ENCODE measurements at regions not wholly inside any gene's neighbourhood (a gene's known extent, or its start where the extent isn't known, plus 50 kb on each side); places are given as distances from the start of the nearest gene placed in this dataset.

- Mint-ChIP-seq H3K27ac (no peak overlapping the region), H3K9me3 (no peaks in the 10 kb centered on the region), H3K4me3 (no peak overlapping the region), H3K36me3 (no peaks in the 10 kb centered on the region), H3K4me1 (peaks cover 33% of the 10 kb centered on the region), H3K27me3 (ENCODE audit: low read depth) (no peaks in the 10 kb centered on the region)
- POLR2A ChIA-PET, result interaction anchor here (0.6 kb wide), 1 partner anchor 512 kb away, joined by 3 read pairs; no protein-coding TSS in a partner anchor
- TF ChIP-seq ZNF425 (CRISPR knock-in tag; conservative IDR thresholded peaks at IDR 0.05), result no peak
- no peak for TF ChIP-seq ARID4B (CRISPR knock-in tag; IDR thresholded peaks at IDR 0.05; ENCODE audit: borderline replicate concordance)
- no peak for TF ChIP-seq USF2 (CRISPR knock-in tag; IDR thresholded peaks at IDR 0.05)
- TF ChIP-seq ZNF396 (CRISPR knock-in tag; IDR thresholded peaks at IDR 0.05; ENCODE audit: borderline replicate concordance), result no peak
- TF ChIP-seq ZNF263 (CRISPR knock-in tag; IDR thresholded peaks at IDR 0.05; ENCODE audit: low read depth), result no peak
- TF ChIP-seq AR (CRISPR knock-in tag; IDR thresholded peaks at IDR 0.05), result no peak
- no peak for TF ChIP-seq ESRRA (CRISPR knock-in tag; IDR thresholded peaks at IDR 0.05; ENCODE audit: borderline replicate concordance)
- TF ChIP-seq RELA (CRISPR knock-in tag; IDR thresholded peaks at IDR 0.05; ENCODE audit: borderline replicate concordance), result no peak
- TF ChIP-seq CREB1 (CRISPR knock-in tag; IDR thresholded peaks at IDR 0.05), result no peak
- TF ChIP-seq ZNF121 (CRISPR knock-in tag; IDR thresholded peaks at IDR 0.05), result no peak
- no peak for TF ChIP-seq GTF2I (CRISPR knock-in tag; conservative IDR thresholded peaks at IDR 0.05)
- TF ChIP-seq E2F1 (CRISPR knock-in tag; IDR thresholded peaks at IDR 0.05), result no peak
- no peak for TF ChIP-seq CDX4 (CRISPR knock-in tag; IDR thresholded peaks at IDR 0.05; ENCODE audit: borderline replicate concordance)
- CTCF ChIA-PET, result no interaction called here
- no peak for DNase-seq (ENCODE audit: low spot score)
- ATAC-seq, result peak; percentile 78
These were observed 696.6 kb upstream of the BRINP3 start for GRCh38 chr1:191174298-191174697.

GRCh38 chr1:191176131-191176530 lies 698.5 kb upstream of the BRINP3 start:
- no peaks in the 10 kb centered on the region for H3K27me3 Mint-ChIP-seq (ENCODE audit: low read depth)
- H3K4me1 Mint-ChIP-seq, result peaks cover 33% of the 10 kb centered on the region
- H3K9me3 Mint-ChIP-seq, result no peaks in the 10 kb centered on the region
- TF ChIP-seq ZNF317 (CRISPR knock-in tag; IDR thresholded peaks at IDR 0.05; ENCODE audit: borderline replicate concordance, low read depth), result no peak
- TF ChIP-seq CREB1 (CRISPR knock-in tag; IDR thresholded peaks at IDR 0.05), result no peak
- TF ChIP-seq ZNF396 (CRISPR knock-in tag; IDR thresholded peaks at IDR 0.05; ENCODE audit: borderline replicate concordance), result no peak
- no peak for TF ChIP-seq ZNF671 (CRISPR knock-in tag; IDR thresholded peaks at IDR 0.05)
- no peak for TF ChIP-seq ZNF121 (CRISPR knock-in tag; IDR thresholded peaks at IDR 0.05)
- no peak for TF ChIP-seq IRF2 (CRISPR knock-in tag; IDR thresholded peaks at IDR 0.05; ENCODE audit: borderline replicate concordance, low read depth)
- no peak for TF ChIP-seq NFYB (CRISPR knock-in tag; conservative IDR thresholded peaks at IDR 0.05; ENCODE audit: low read depth)
- TF ChIP-seq E2F5 (CRISPR knock-in tag; IDR thresholded peaks at IDR 0.05), result no peak
- no peak for TF ChIP-seq E2F4 (CRISPR knock-in tag; IDR thresholded peaks at IDR 0.05; ENCODE audit: borderline replicate concordance, low read depth)
- no peak for TF ChIP-seq GRHL2 (CRISPR knock-in tag; IDR thresholded peaks at IDR 0.05; ENCODE audit: insufficient replicate concordance, severe bottlenecking)
- no peak for TF ChIP-seq TEAD4 (CRISPR knock-in tag; IDR thresholded peaks at IDR 0.05)
- no peaks in the 10 kb centered on the region for H3K36me3 Mint-ChIP-seq
- ATAC-seq (no peak), DNase-seq (ENCODE audit: low spot score) (no peak)
- CTCF ChIA-PET, result no interaction called here
- POLR2A ChIA-PET, result no interaction called here
- no peak overlapping the region for H3K27ac Mint-ChIP-seq
- no peak overlapping the region for H3K4me3 Mint-ChIP-seq
